Colon (tissue), 2 donors: ENCODE measurements at regions not wholly inside any gene's neighbourhood (a gene's known extent, or its start where the extent isn't known, plus 50 kb on each side); places are given as distances from the start of the nearest gene placed in this dataset.
"Not testable (repeated sequence)": the region's sequence is repeated elsewhere in the genome, so short reads cannot be mapped to it uniquely, and the experiment has no call there.

Experiments
- FAIRE-seq: peaks from 2 replicates; lab custom pipeline; 2012; peaks lifted over from hg19 to GRCh38; lab: Jason Lieb, UNC
- donor health status: control.
- donor health status: control.

- FAIRE-seq, result not testable (repeated sequence)
These were observed 54.2 kb downstream of the DBET start for GRCh38 chr4:190118519-190118918.

GRCh38 chr4:190119474-190119873 is 54.1 kb upstream of the DUX4 start:
- FAIRE-seq, result not testable (repeated sequence)

- FAIRE-seq, result not testable (repeated sequence)
These were observed 53.5 kb upstream of the DUX4 start for GRCh38 chr4:190120111-190120514.

GRCh38 chr4:190120537-190121001 is 53.0 kb upstream of the DUX4 start:
- not testable (repeated sequence) for FAIRE-seq

GRCh38 chr4:190121076-190121671 is 52.4 kb upstream of the DUX4 start:
- not testable (repeated sequence) for FAIRE-seq

- no peak for FAIRE-seq
These were observed 51.8 kb upstream of the DUX4 start for GRCh38 chr4:190121759-190122158.

GRCh38 chr4:190122161-190123142 is 51.1 kb upstream of the DUX4 start:
- peak; percentile 91 for FAIRE-seq
